Heart left ventricle (tissue), 16 donors: ENCODE measurements at regions not wholly inside any gene's neighbourhood (a gene's known extent, or its start where the extent isn't known, plus 50 kb on each side); places are given as distances from the start of the nearest gene placed in this dataset.
"Not testable (repeated sequence)": the region's sequence is repeated elsewhere in the genome, so short reads cannot be mapped to it uniquely, and the experiment has no call there.

ENCODE experiments used
- ATAC-seq, 4 donors: fragments of 200-7000 bp; cut with Tn5 transposase; one replicate each; pipeline ENCODE4 v1.9.1; 2020 to 2022; ENCODE audit warnings: moderate library complexity in 4 of 4, mild to moderate bottlenecking in 3 of 4, moderate number of reproducible peaks in 1 of 4
- DNase-seq, 5 donors: peaks; one replicate each; pipeline ENCODE4 v3.0.0-alpha.2; 2020
- H3K27ac ChIP-seq, 12 donors: fragments of 200-600 bp; sonication (generic) in 4 of 12; one replicate each; pipeline versions ENCODE4 v1.5.0 to v1.8.0; 2016 to 2022; ENCODE audit warnings: mild to moderate bottlenecking in 2 of 12
- H3K27me3 ChIP-seq, 9 donors: fragments of 200-600 bp; sonication (generic) in 2 of 9; one replicate each; pipeline versions ENCODE4 v1.5.1 to v1.8.0; 2016 to 2022; ENCODE audit warnings: mild to moderate bottlenecking in 3 of 9
- H3K36me3 ChIP-seq, 9 donors: fragments of 200-600 bp; sonication (generic) in 2 of 9; one replicate each; pipeline versions ENCODE4 v1.5.0 to v1.8.0; 2018 to 2022; ENCODE audit warnings: mild to moderate bottlenecking in 2 of 9
- H3K4me1 ChIP-seq, 12 donors: fragments of 200-600 bp; sonication (generic) in 4 of 12; one replicate each; pipeline versions ENCODE4 v1.5.0 to v1.8.0; 2016 to 2022; ENCODE audit warnings: mild to moderate bottlenecking in 3 of 12
- H3K4me3 ChIP-seq, 12 donors: fragments of 200-600 bp; sonication (generic) in 4 of 12; one replicate each; pipeline versions ENCODE4 v1.5.0 to v1.8.0; 2017 to 2022; ENCODE audit warnings: mild to moderate bottlenecking in 9 of 12, moderate library complexity in 4 of 12
- H3K9me3 ChIP-seq, 12 donors: fragments of 200-600 bp; sonication (generic) in 4 of 12; one replicate each; pipeline versions ENCODE4 v1.5.0 to v1.8.0; 2016 to 2022; ENCODE audit warnings: mild to moderate bottlenecking in 1 of 12
- POLR2A ChIP-seq, 2 donors: fragments of 450-650 bp; IDR thresholded peaks; one replicate each; pipeline ENCODE4 v1.6.1; 2017; ENCODE audit warnings: antibody characterized with exemption in 2 of 2, mild to moderate bottlenecking in 2 of 2, moderate library complexity in 2 of 2
- WGBS, 4 donors: extraction: QIAGEN DNeasy Blood & Tissue Kit in 2 of 4; methylation state at CpG; one replicate each; pipeline versions ENCODE4 v1.1.5 to v1.1.7; 2013 to 2018; 5-methylcytosine and 5-hydroxymethylcytosine counted together
- intact Hi-C, 10 donors: fragments of 100-400 bp; cut with DNase I; formaldehyde crosslinking; loops; one replicate each; pipeline versions ENCODE4 v1.11.1 to v1.14.2; 2022
- TF ChIP-seq, protein P1 (sequence below), 12 donors: fragments of 200-600 bp; sonication (generic) in 4 of 12; IDR thresholded peaks; one replicate each; pipeline versions ENCODE4 v1.5.0 to v1.8.0; 2018 to 2022; ENCODE audit warnings: antibody characterized with exemption in 12 of 12, mild to moderate bottlenecking in 5 of 12
- donor health status: ischemic (EF 13 %, LVEDD 7.1; RV severe dilation, severe dysfunction).
- donor health status: healthy with polysubstance abuse.
- donor health status: DM: no; HTN: yes; CAD: no.
- donor health status: DM: no; HTN: no; CAD: no.
- donor health status: ischemic (EF 25% LVEDD 6.9; RV normal size, moderate dysfunction).
- donor health status: ischemic (EF 25% LVEDD 5.7; RV mildly dilated, moderate dysfunction).
- donor health status: healthy.
- donor health status: DM: yes; HTN: yes; CAD: no.
- donor health status: ischemic (EF 35%, LVEDD 5.7; RV mildly dilated, moderate dysfunction).
- donor health status: nonischemic (EF 11% LVEDD 7.7; RV severe dilation, severe dysfunction).
- donor health status: DM: yes; HTN: yes; CAD: no.
- donor health status: PGD.
- donor health status: ischemic (EF 29% LVEDD 5.4; RV normal size, mild dysfunction).
- donor health status: nonischemic (EF 23%, LVEDD 6.1; RV moderate dilation, normal function).

- Histone ChIP-seq H3K4me1 (no peaks in the 10 kb centered on the region), H3K27me3 (no peaks in the 10 kb centered on the region), H3K9me3 (peaks cover 0 to 12% (median 0%) of the 10 kb centered on the region in 12 donors), H3K4me3 (no peak overlapping the region), H3K36me3 (no peaks in the 10 kb centered on the region), H3K27ac (no peak overlapping the region)
- ATAC-seq: no peak
- intact Hi-C loops: no loop called here
- 66 to 73% (median 73%) methylated on average over 3 of the region's 3 CpGs for WGBS, 4 donors
- no peak for TF ChIP-seq POLR2A (IDR thresholded peaks at IDR 0.05)
- TF ChIP-seq, protein P1, sequence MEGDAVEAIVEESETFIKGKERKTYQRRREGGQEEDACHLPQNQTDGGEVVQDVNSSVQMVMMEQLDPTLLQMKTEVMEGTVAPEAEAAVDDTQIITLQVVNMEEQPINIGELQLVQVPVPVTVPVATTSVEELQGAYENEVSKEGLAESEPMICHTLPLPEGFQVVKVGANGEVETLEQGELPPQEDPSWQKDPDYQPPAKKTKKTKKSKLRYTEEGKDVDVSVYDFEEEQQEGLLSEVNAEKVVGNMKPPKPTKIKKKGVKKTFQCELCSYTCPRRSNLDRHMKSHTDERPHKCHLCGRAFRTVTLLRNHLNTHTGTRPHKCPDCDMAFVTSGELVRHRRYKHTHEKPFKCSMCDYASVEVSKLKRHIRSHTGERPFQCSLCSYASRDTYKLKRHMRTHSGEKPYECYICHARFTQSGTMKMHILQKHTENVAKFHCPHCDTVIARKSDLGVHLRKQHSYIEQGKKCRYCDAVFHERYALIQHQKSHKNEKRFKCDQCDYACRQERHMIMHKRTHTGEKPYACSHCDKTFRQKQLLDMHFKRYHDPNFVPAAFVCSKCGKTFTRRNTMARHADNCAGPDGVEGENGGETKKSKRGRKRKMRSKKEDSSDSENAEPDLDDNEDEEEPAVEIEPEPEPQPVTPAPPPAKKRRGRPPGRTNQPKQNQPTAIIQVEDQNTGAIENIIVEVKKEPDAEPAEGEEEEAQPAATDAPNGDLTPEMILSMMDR (IDR thresholded peaks at IDR 0.05): no peak
- no peak for DNase-seq
These were observed 2393.9 kb downstream of the ARAP2 start for GRCh38 chr4:33850371-33850902.

- H3K27ac ChIP-seq, H3K36me3 ChIP-seq, ATAC-seq, H3K4me1 ChIP-seq, intact Hi-C loops, H3K4me3 ChIP-seq, H3K9me3 ChIP-seq, DNase-seq, H3K27me3 ChIP-seq: not testable (repeated sequence)
These were observed 2390.6 kb downstream of the ARAP2 start for GRCh38 chr4:33853670-33854069.

GRCh38 chr4:33864290-33864859 lies 2379.9 kb downstream of the ARAP2 start:
- H3K4me3 ChIP-seq: no peak overlapping the region
- DNase-seq: no peak
- no peaks in the 10 kb centered on the region for H3K36me3 ChIP-seq
- TF ChIP-seq, protein P1 (IDR thresholded peaks at IDR 0.05): no peak
- TF ChIP-seq POLR2A (IDR thresholded peaks at IDR 0.05): no peak
- intact Hi-C loops: no loop called here
- no peaks in the 10 kb centered on the region for H3K27me3 ChIP-seq
- no peaks in the 10 kb centered on the region for H3K4me1 ChIP-seq
- H3K9me3 ChIP-seq: peaks cover 0 to 25% (median 4%) of the 10 kb centered on the region in 12 donors
- no peak overlapping the region for H3K27ac ChIP-seq
- 50 to 70% (median 61%) methylated on average over 5 to 6 of the region's 6 CpGs for whole genome bisulfite sequencing, 4 donors
- no peak for ATAC-seq

DNA sequence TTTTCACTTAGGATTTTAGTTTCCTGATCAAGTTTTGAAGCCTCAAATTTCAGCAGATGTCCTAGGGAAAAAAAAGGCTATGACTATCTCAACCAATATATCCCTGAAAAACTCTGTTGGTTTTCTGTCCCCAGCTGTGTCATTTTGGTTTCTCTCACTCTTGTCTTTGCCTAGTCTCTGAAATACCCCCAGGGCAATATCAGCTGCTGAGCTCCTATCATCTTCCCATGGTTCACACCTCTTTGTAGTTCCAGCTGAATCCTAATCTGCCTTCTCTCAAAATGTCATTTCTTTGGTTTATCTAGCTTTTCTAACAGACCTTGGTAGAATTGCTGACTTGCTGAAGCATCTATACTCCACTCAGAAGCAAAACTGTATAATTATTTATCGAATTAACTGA lies 2370.5 kb downstream of the ARAP2 start:
- Histone ChIP-seq H3K4me3 (no peak overlapping the region), H3K9me3 (peaks cover 0 to 13% (median 0%) of the 10 kb centered on the region in 12 donors), H3K27ac (no peak overlapping the region), H3K4me1 (no peaks in the 10 kb centered on the region), H3K27me3 (no peaks in the 10 kb centered on the region), H3K36me3 (no peaks in the 10 kb centered on the region)
- ATAC-seq: no peak
- intact Hi-C loops: no loop called here
- no peak for DNase-seq
- TF ChIP-seq, protein P1 (IDR thresholded peaks at IDR 0.05): no peak
- TF ChIP-seq POLR2A (IDR thresholded peaks at IDR 0.05): no peak
- WGBS, 4 donors: 32 to 47% (median 42%) methylated on average over 1 of the region's 1 CpG

DNA sequence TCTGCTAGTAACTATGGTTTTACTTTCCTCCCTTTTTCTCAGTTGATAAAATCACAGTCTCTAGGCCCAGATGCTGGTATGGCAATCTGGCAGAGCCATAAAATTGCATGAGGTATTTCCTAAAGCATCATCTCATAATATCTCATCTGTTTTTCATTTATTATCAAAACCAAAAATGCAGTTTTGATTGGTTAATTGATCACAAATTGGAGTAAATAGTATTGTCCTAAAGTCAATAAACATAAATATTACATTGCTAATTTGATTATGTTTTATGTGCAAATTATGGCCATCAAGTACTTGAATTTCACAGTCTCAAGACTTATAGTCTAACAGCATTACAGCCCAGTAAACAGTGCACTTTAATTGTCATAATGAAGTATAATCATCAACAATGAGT lies 2365.6 kb downstream of the ARAP2 start:
- no peak for ATAC-seq
- TF ChIP-seq, protein P1 (IDR thresholded peaks at IDR 0.05): no peak
- no peak for TF ChIP-seq POLR2A (IDR thresholded peaks at IDR 0.05)
- DNase-seq: no peak
- Histone ChIP-seq H3K36me3 (no peaks in the 10 kb centered on the region), H3K27me3 (no peaks in the 10 kb centered on the region), H3K9me3 (peaks cover 0 to 4% (median 0%) of the 10 kb centered on the region in 12 donors), H3K27ac (no peak overlapping the region), H3K4me3 (no peak overlapping the region), H3K4me1 (no peaks in the 10 kb centered on the region)
- intact Hi-C loops: no loop called here
